IPS-18c (cell line): ENCODE measurements at regions not wholly inside any gene's neighbourhood (a gene's known extent, or its start where the extent isn't known, plus 50 kb on each side); places are given as distances from the start of the nearest gene placed in this dataset.

Experiments used
- H3K4me3 ChIP-seq: 2 replicates; pipeline ENCODE4 v1.7.0; 2013; ENCODE audit warnings: low read depth, mild to moderate bottlenecking, low read length, moderate library complexity; ENCODE audit not compliant: insufficient read depth
- H3K9me3 ChIP-seq: one replicate; pipeline ENCODE4 v1.6.1; 2013; ENCODE audit warnings: mild to moderate bottlenecking, low read length, moderate library complexity; ENCODE audit not compliant: control insufficient read depth, insufficient read depth

GRCh38 chr12:115898670-115899069, 378.8 kb downstream of the MED13L start:
- Histone ChIP-seq H3K9me3 (no peaks in the 10 kb centered on the region), H3K4me3 (no peak overlapping the region)

GRCh38 chr12:115897729-115898128, 379.8 kb downstream of the MED13L start:
- Histone ChIP-seq H3K9me3 (no peaks in the 10 kb centered on the region), H3K4me3 (no peak overlapping the region)

- H3K4me3 ChIP-seq = no peak overlapping the region
- H3K9me3 ChIP-seq = no peaks in the 10 kb centered on the region
These were observed 382.2 kb downstream of the MED13L start for GRCh38 chr12:115895247-115895646.

- Histone ChIP-seq H3K4me3 (no peak overlapping the region), H3K9me3 (no peaks in the 10 kb centered on the region)
These were observed 385.8 kb downstream of the MED13L start for GRCh38 chr12:115891556-115892164.

GRCh38 chr12:115886666-115887065, 390.8 kb downstream of the MED13L start:
- Histone ChIP-seq H3K4me3 (no peak overlapping the region), H3K9me3 (no peaks in the 10 kb centered on the region)

GRCh38 chr12:115885040-115885690, 392.3 kb downstream of the MED13L start:
- no peaks in the 10 kb centered on the region for H3K9me3 ChIP-seq
- H3K4me3 ChIP-seq = no peak overlapping the region

GRCh38 chr12:115882936-115883335, 394.6 kb downstream of the MED13L start:
- H3K9me3 ChIP-seq = no peaks in the 10 kb centered on the region
- no peak overlapping the region for H3K4me3 ChIP-seq

GRCh38 chr12:115880238-115880637, 397.3 kb downstream of the MED13L start:
- Histone ChIP-seq H3K4me3 (no peak overlapping the region), H3K9me3 (no peaks in the 10 kb centered on the region)

- no peak overlapping the region for H3K4me3 ChIP-seq
- no peaks in the 10 kb centered on the region for H3K9me3 ChIP-seq
These were observed 398.1 kb downstream of the MED13L start for GRCh38 chr12:115879354-115879753.

GRCh38 chr12:115873451-115874082, 403.9 kb downstream of the MED13L start:
- H3K4me3 ChIP-seq = no peak overlapping the region
- H3K9me3 ChIP-seq = no peaks in the 10 kb centered on the region

GRCh38 chr12:115872919-115873357, 404.6 kb downstream of the MED13L start:
- no peak overlapping the region for H3K4me3 ChIP-seq
- H3K9me3 ChIP-seq = no peaks in the 10 kb centered on the region

- Histone ChIP-seq H3K9me3 (no peaks in the 10 kb centered on the region), H3K4me3 (no peak overlapping the region)
These were observed 405.3 kb downstream of the MED13L start for GRCh38 chr12:115872212-115872611.

- Histone ChIP-seq H3K4me3 (no peak overlapping the region), H3K9me3 (no peaks in the 10 kb centered on the region)
These were observed 405.8 kb downstream of the MED13L start for GRCh38 chr12:115871714-115872113.

- no peaks in the 10 kb centered on the region for H3K9me3 ChIP-seq
- no peak overlapping the region for H3K4me3 ChIP-seq
These were observed 407.0 kb downstream of the MED13L start for GRCh38 chr12:115870510-115870909.

- no peaks in the 10 kb centered on the region for H3K9me3 ChIP-seq
- no peak overlapping the region for H3K4me3 ChIP-seq
These were observed 407.5 kb downstream of the MED13L start for GRCh38 chr12:115870021-115870420.

GRCh38 chr12:115869604-115870003, 407.9 kb downstream of the MED13L start:
- H3K9me3 ChIP-seq = no peaks in the 10 kb centered on the region

GRCh38 chr12:115868624-115869023, 408.9 kb downstream of the MED13L start:
- H3K4me3 ChIP-seq = no peak overlapping the region
- H3K9me3 ChIP-seq = no peaks in the 10 kb centered on the region

More at GRCh38 chr12:115869604-115870003, 407.9 kb downstream of the MED13L start:
- H3K4me3 ChIP-seq = no peak overlapping the region

- Histone ChIP-seq H3K9me3 (no peaks in the 10 kb centered on the region), H3K4me3 (no peak overlapping the region)
These were observed 409.6 kb downstream of the MED13L start for GRCh38 chr12:115867854-115868253.
